Adrenal gland (tissue), 9 donors: ENCODE measurements at regions not wholly inside any gene's neighbourhood (a gene's known extent, or its start where the extent isn't known, plus 50 kb on each side); places are given as distances from the start of the nearest gene placed in this dataset.
A peak's percentile ranks its signal among the peaks of the same experiment; 100 is the strongest.
"Not testable (repeated sequence)": the region's sequence is repeated elsewhere in the genome, so short reads cannot be mapped to it uniquely, and the experiment has no call there.

Experiments
- DNase-seq, 7 donors: peaks; one replicate each; pipeline ENCODE4 v3.0.0-alpha.2; 2019 to 2020
- H3K27ac ChIP-seq, 5 donors: fragments of 200-600 bp; sonication (generic) in 4 of 5; 1 replicate in 3 of 5; 2 replicates in 2 of 5; pipeline versions ENCODE4 v1.5.1 to v1.8.0; 2016 to 2020; ENCODE audit warnings: mild to moderate bottlenecking in 1 of 5
- H3K27me3 ChIP-seq: fragments of 200-600 bp; 2 replicates; pipeline ENCODE4 v1.8.0; 2021
- H3K36me3 ChIP-seq, 2 donors: fragments of 200-600 bp; replicated peaks in 1 of 2; 1 replicate in 1 of 2; 2 replicates in 1 of 2; pipeline versions ENCODE4 v1.5.1 to v1.8.0; 2018 to 2022
- H3K4me1 ChIP-seq, 2 donors: fragments of 200-600 bp; replicated peaks in 1 of 2; 1 replicate in 1 of 2; 2 replicates in 1 of 2; pipeline versions ENCODE4 v1.5.1 to v1.8.0; 2018 to 2021
- H3K4me3 ChIP-seq, 4 donors: fragments of 200-600 bp; sonication (generic) in 3 of 4; one replicate each; pipeline ENCODE4 v1.5.1; 2016 to 2018
- H3K9me3 ChIP-seq, 3 donors: fragments of 200-600 bp; sonication (generic) in 1 of 3; replicated peaks in 1 of 3; 1 replicate in 2 of 3; 2 replicates in 1 of 3; pipeline versions ENCODE4 v1.5.1 to v1.8.0; 2016 to 2021
- CTCF ChIP-seq, 6 experiments: fragments of 450-650 bp in 4 of 6; fragments of 200-600 bp in 2 of 6; sonication (generic) in 1 of 6; IDR thresholded peaks; 1 replicate in 5 of 6; 2 replicates in 1 of 6; pipeline versions ENCODE4 v1.5.1 to v1.8.0; 2016 to 2021; ENCODE audit warnings: antibody characterized with exemption in 6 of 6, mild to moderate bottlenecking in 2 of 6, moderate library complexity in 1 of 6
- POLR2A ChIP-seq, 2 donors: fragments of 450-650 bp; IDR thresholded peaks; one replicate each; pipeline ENCODE4 v1.6.1; 2017; ENCODE audit warnings: antibody characterized with exemption in 2 of 2, mild to moderate bottlenecking in 2 of 2, moderate library complexity in 1 of 2
- WGBS, 4 donors: extraction: QIAGEN DNeasy Blood & Tissue Kit in 2 of 4; methylation state at CpG; one replicate each; pipeline versions ENCODE4 v1.1.5 to v1.1.7; 2013 to 2017; 5-methylcytosine and 5-hydroxymethylcytosine counted together
- intact Hi-C, 2 donors: fragments of 100-400 bp; cut with DNase I; formaldehyde crosslinking; loops; one replicate each; pipeline versions ENCODE4 v1.14.1 to v1.15.0; 2022 to 2023
- donor health status: healthy with polysubstance abuse.
- donor health status: Bipolar disorder and iron deficiency.
- donor health status: DM: yes; HTN: yes; CAD: no.
- donor health status: DM: no; HTN: no; CAD: no.
- donor health status: DM: no; HTN: no; CAD: no.

GRCh38 chr6:120378582-120379220 lies 955.6 kb downstream of the TBC1D32 start:
- no peaks in the 10 kb centered on the region for H3K9me3 ChIP-seq
- intact Hi-C loops: no loop called here
- H3K27me3 ChIP-seq: no peaks in the 10 kb centered on the region
- TF ChIP-seq POLR2A (IDR thresholded peaks at IDR 0.05) (no peak), CTCF (IDR thresholded peaks at IDR 0.05) (peak; percentile 33 to 49 (median 40))
- 46 to 67% (median 52%) methylated on average over 3 of the region's 3 CpGs for WGBS, 4 donors
- H3K4me1 ChIP-seq: no peaks in the 10 kb centered on the region
- DNase-seq: peak in 1 of 7 donors; percentile 8
- H3K36me3 ChIP-seq: no peaks in the 10 kb centered on the region
- no peak overlapping the region for H3K27ac ChIP-seq
- H3K4me3 ChIP-seq: no peak overlapping the region

DNA sequence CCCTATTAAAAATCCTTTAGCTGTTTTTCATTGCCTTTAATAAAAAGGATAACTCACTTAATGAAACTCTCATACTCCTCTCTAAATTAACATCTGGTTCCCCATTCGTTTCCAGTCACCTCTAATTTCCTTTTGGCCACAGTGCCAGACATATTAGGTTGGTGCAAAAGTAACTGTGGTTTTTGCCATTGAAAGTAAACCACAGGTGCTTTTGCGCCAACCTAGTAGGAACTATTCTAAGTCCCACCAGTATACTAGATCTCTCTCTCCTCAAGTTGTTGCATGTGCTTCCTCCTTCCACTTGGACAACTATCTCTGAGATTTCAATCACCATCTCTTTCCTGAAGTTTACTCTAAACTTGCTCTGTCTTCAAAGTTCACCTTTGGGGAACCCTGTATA lies 961.1 kb downstream of the TBC1D32 start:
- 59 to 80% (median 75%) methylated on average over 2 of the region's 2 CpGs for WGBS, 4 donors
- intact Hi-C loops: no loop called here

GRCh38 chr6:120363429-120363828 lies 970.9 kb downstream of the TBC1D32 start:
- Histone ChIP-seq H3K4me3 (no peak overlapping the region), H3K27ac (no peak overlapping the region), H3K9me3 (peaks cover 0 to 4% (median 0%) of the 10 kb centered on the region in 3 donors), H3K4me1 (no peaks in the 10 kb centered on the region), H3K27me3 (no peaks in the 10 kb centered on the region), H3K36me3 (no peaks in the 10 kb centered on the region)
- 40 to 77% (median 74%) methylated on average over 2 to 6 of the region's 6 CpGs for WGBS, 4 donors
- intact Hi-C loops: no loop called here
- no peak for DNase-seq
- TF ChIP-seq POLR2A (IDR thresholded peaks at IDR 0.05) (no peak), CTCF (IDR thresholded peaks at IDR 0.05) (no peak)

More for the DNA sequence above, 961.1 kb downstream of the TBC1D32 start:
- H3K4me1 ChIP-seq: no peaks in the 10 kb centered on the region
- H3K9me3 ChIP-seq: no peaks in the 10 kb centered on the region
- no peak overlapping the region for H3K4me3 ChIP-seq
- no peak overlapping the region for H3K27ac ChIP-seq
- TF ChIP-seq CTCF (IDR thresholded peaks at IDR 0.05): no peak
- TF ChIP-seq POLR2A (IDR thresholded peaks at IDR 0.05): no peak
- H3K27me3 ChIP-seq: no peaks in the 10 kb centered on the region
- DNase-seq: no peak
- H3K36me3 ChIP-seq: no peaks in the 10 kb centered on the region

- DNase-seq, H3K27ac ChIP-seq, H3K27me3 ChIP-seq, H3K9me3 ChIP-seq, H3K36me3 ChIP-seq, intact Hi-C loops, H3K4me3 ChIP-seq, H3K4me1 ChIP-seq: not testable (repeated sequence)
- WGBS, 4 donors: 78 to 93% (median 87%) methylated on average over 4 of the region's 4 CpGs
Measured at GRCh38 chr6:120358535-120358934, 975.7 kb downstream of the TBC1D32 start.

GRCh38 chr6:120357447-120357846 lies 976.8 kb downstream of the TBC1D32 start:
- H3K9me3 ChIP-seq: peaks cover 0 to 4% (median 0%) of the 10 kb centered on the region in 3 donors
- no peaks in the 10 kb centered on the region for H3K36me3 ChIP-seq
- no peak for TF ChIP-seq POLR2A (IDR thresholded peaks at IDR 0.05)
- no peak for TF ChIP-seq CTCF (IDR thresholded peaks at IDR 0.05)
- no peak for DNase-seq
- intact Hi-C loops: no loop called here
- no peak overlapping the region for H3K4me3 ChIP-seq
- no peaks in the 10 kb centered on the region for H3K27me3 ChIP-seq
- H3K27ac ChIP-seq: no peak overlapping the region
- peaks cover 0 to 8% of the 10 kb centered on the region in 2 donors for H3K4me1 ChIP-seq
